Aorta (tissue), 5 donors: ENCODE measurements at regions not wholly inside any gene's neighbourhood (a gene's known extent, or its start where the extent isn't known, plus 50 kb on each side); places are given as distances from the start of the nearest gene placed in this dataset.

Source experiments
- ATAC-seq: fragments of 200-7000 bp; cut with Tn5 transposase; one replicate; pipeline ENCODE4 v1.9.1; 2022; ENCODE audit warnings: moderate library complexity; ENCODE audit not compliant: low FRiP score
- DNase-seq, 2 donors: peaks; one replicate each; pipeline ENCODE4 v3.0.0-alpha.2; 2020
- H3K27ac ChIP-seq, 2 donors: one replicate each; pipeline ENCODE4 v1.5.1; 2013; ENCODE audit warnings: low read length in 2 of 2, mild to moderate bottlenecking in 2 of 2, moderate library complexity in 2 of 2, control low read depth in 1 of 2, inconsistent platforms in 1 of 2, low read depth in 1 of 2
- H3K27me3 ChIP-seq, 2 donors: one replicate each; pipeline ENCODE4 v1.6.1; 2013; ENCODE audit warnings: control low read depth in 1 of 2, low read length in 1 of 2, mild to moderate bottlenecking in 1 of 2, moderate library complexity in 1 of 2; ENCODE audit not compliant: insufficient read depth in 2 of 2, control insufficient read depth in 1 of 2
- H3K36me3 ChIP-seq, 2 donors: one replicate each; pipeline ENCODE4 v1.6.1; 2013; ENCODE audit warnings: control low read depth in 1 of 2, low read length in 1 of 2, mild to moderate bottlenecking in 1 of 2; ENCODE audit not compliant: insufficient read depth in 2 of 2, control insufficient read depth in 1 of 2
- H3K4me1 ChIP-seq, 2 donors: one replicate each; pipeline ENCODE4 v1.6.1; 2013; ENCODE audit warnings: low read length in 2 of 2, control low read depth in 1 of 2, mild to moderate bottlenecking in 1 of 2, moderate library complexity in 1 of 2; ENCODE audit not compliant: insufficient read depth in 2 of 2, control insufficient read depth in 1 of 2
- H3K4me3 ChIP-seq, 2 donors: one replicate each; pipeline ENCODE4 v1.5.1; 2013; ENCODE audit warnings: low read length in 2 of 2, control low read depth in 1 of 2, mild to moderate bottlenecking in 1 of 2
- H3K9me3 ChIP-seq: one replicate; pipeline ENCODE4 v1.6.1; 2013; ENCODE audit warnings: mild to moderate bottlenecking, low read length; ENCODE audit not compliant: control insufficient read depth
- WGBS, 2 donors: extraction: QIAGEN DNeasy Blood & Tissue Kit; methylation state at CpG; one replicate each; pipeline ENCODE4 v1.1.7; 2013; 5-methylcytosine and 5-hydroxymethylcytosine counted together
- intact Hi-C, 2 donors: fragments of 100-400 bp; cut with DNase I; formaldehyde crosslinking; loops; one replicate each; pipeline versions ENCODE4 v1.14.2 to v1.15.0; 2022
- donor health status: healthy with polysubstance abuse.
- donor health status: Bipolar disorder and iron deficiency.
- donor health status: DM: no; HTN: no; CAD: no.
- donor health status: DM: no; HTN: no; CAD: no.
- donor health status: DM: yes; HTN: yes; CAD: no.

- Histone ChIP-seq H3K27ac (no peak overlapping the region), H3K4me3 (no peak overlapping the region), H3K36me3 (no peaks in the 10 kb centered on the region), H3K27me3 (no peaks in the 10 kb centered on the region), H3K4me1 (no peaks in the 10 kb centered on the region), H3K9me3 (no peaks in the 10 kb centered on the region)
- no peak for ATAC-seq
- intact Hi-C loops = no loop called here
- DNase-seq = no peak
Measured at GRCh38 chr6:55968926-55969325, 93.5 kb upstream of the BMP5 start.

DNA sequence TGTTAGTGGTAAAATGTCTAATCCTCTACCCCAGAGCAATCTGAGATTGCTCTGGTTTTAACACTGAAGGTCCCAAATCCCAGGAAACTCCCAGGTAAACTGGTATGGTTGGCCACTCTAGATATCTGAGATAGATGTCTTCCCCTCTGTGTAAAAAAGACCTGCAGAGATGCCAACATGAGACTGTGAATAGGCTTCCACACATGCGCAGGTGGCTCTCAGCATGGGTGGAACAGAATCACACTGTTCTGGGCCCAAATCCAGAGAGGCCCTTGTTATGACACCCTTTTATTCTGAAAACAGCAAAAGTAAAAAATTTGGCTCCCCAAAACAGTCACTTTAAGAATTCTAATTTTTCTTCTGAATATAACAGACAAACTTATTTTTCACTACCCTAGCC, 88.7 kb upstream of the BMP5 start:
- Histone ChIP-seq H3K27ac (no peak overlapping the region), H3K27me3 (no peaks in the 10 kb centered on the region), H3K9me3 (no peaks in the 10 kb centered on the region), H3K4me1 (no peaks in the 10 kb centered on the region), H3K36me3 (no peaks in the 10 kb centered on the region), H3K4me3 (no peak overlapping the region)
- intact Hi-C loops = no loop called here
- 92 to 93% methylated on average over 1 of the region's 1 CpG for WGBS, 2 donors
- no peak for ATAC-seq
- no peak for DNase-seq

DNA sequence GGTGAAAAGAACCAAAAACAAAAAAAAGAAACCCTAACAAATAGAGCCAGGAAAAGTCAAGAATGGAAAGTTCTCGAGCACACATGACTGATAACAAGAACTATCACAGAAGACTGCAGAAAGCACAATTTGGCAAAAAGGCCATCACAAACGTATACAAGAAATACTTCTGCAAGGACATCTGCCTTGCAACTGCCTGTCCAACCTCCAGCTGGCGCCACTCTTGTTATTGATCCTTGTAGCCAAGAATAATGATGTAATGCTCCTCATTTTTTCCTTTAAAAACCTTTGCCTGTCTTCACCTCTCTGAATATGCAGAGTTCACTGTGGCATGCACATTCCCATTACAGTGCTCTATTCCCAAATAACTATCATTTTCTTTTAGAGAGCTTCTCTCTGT, 87.9 kb upstream of the BMP5 start:
- Histone ChIP-seq H3K9me3 (no peaks in the 10 kb centered on the region), H3K4me3 (no peak overlapping the region), H3K27me3 (no peaks in the 10 kb centered on the region), H3K27ac (no peak overlapping the region), H3K4me1 (no peaks in the 10 kb centered on the region), H3K36me3 (no peaks in the 10 kb centered on the region)
- DNase-seq = no peak
- intact Hi-C loops = no loop called here
- 12 to 15% methylated on average over 3 of the region's 3 CpGs for whole genome bisulfite sequencing, 2 donors
- ATAC-seq = no peak

DNA sequence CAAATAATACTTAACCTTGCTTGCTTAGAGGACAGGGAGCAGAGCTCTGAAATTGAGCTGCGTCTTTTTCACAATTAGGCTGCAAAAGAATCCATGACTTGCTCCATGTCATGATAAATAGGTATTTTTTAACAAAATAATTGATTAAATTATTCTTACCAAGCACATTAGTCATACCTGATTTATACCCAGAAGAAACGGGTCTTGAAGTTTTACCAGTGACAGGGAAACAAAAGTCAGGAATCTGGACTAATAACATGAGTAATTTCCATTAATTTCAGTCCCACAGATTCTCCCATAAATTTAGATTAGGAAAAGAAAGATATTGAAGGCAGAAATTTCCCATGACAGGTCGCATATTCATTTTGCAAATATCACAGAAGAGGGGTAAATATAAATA, 85.0 kb upstream of the BMP5 start:
- WGBS, 2 donors = 62 to 79% methylated on average over 3 of the region's 3 CpGs
- no peak for DNase-seq

GRCh38 chr6:55958790-55959189, 83.4 kb upstream of the BMP5 start:
- intact Hi-C loops = loop anchor here in 1 of 2 donors (10.0 kb wide), 1 partner anchor 514 kb away; no protein-coding TSS in a partner anchor
- no peaks in the 10 kb centered on the region for H3K27me3 ChIP-seq
- H3K4me1 ChIP-seq = no peaks in the 10 kb centered on the region
- no peak for ATAC-seq
- H3K27ac ChIP-seq = no peak overlapping the region
- no peaks in the 10 kb centered on the region for H3K9me3 ChIP-seq
- 93 to 94% methylated on average over 1 of the region's 1 CpG for WGBS, 2 donors
- H3K4me3 ChIP-seq = no peak overlapping the region
- no peak for DNase-seq
- no peaks in the 10 kb centered on the region for H3K36me3 ChIP-seq

More for the DNA sequence above, 85.0 kb upstream of the BMP5 start:
- H3K4me1 ChIP-seq = no peaks in the 10 kb centered on the region
- H3K9me3 ChIP-seq = no peaks in the 10 kb centered on the region
- intact Hi-C loops = no loop called here
- no peak for ATAC-seq
- no peaks in the 10 kb centered on the region for H3K36me3 ChIP-seq
- no peaks in the 10 kb centered on the region for H3K27me3 ChIP-seq
- H3K4me3 ChIP-seq = no peak overlapping the region
- no peak overlapping the region for H3K27ac ChIP-seq

GRCh38 chr6:55957961-55958422, 82.6 kb upstream of the BMP5 start:
- H3K27ac ChIP-seq = no peak overlapping the region
- no peaks in the 10 kb centered on the region for H3K27me3 ChIP-seq
- H3K36me3 ChIP-seq = no peaks in the 10 kb centered on the region
- H3K4me1 ChIP-seq = no peaks in the 10 kb centered on the region
- ATAC-seq (no peak), DNase-seq (no peak)
- H3K4me3 ChIP-seq = no peak overlapping the region
- H3K9me3 ChIP-seq = no peaks in the 10 kb centered on the region
- WGBS, 2 donors = 55 to 60% methylated on average over 2 of the region's 2 CpGs
- intact Hi-C loops = loop anchor here in 1 of 2 donors (10.0 kb wide), 1 partner anchor 513 kb away; no protein-coding TSS in a partner anchor

DNA sequence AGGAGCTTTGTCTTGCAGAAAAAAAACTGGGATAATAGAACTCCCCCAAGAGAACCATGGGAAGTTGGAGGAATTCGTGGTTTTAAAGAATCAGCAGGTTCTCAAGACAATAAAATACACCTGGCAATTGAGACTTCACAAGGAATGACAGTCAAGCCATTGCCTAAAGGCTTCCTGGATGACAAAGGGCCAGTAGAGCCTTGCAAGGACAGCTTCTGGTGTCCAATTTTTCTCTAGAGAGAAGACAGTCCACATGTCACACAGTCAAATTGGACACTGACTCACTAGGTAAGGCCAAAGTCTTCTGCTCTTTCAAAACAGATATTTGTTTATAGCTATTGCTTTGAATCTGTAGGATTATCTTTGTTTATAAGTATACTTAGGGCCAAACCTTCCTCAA, 80.3 kb upstream of the BMP5 start:
- Histone ChIP-seq H3K27me3 (no peaks in the 10 kb centered on the region), H3K4me1 (no peaks in the 10 kb centered on the region), H3K4me3 (no peak overlapping the region), H3K27ac (no peak overlapping the region), H3K9me3 (no peaks in the 10 kb centered on the region), H3K36me3 (no peaks in the 10 kb centered on the region)
- intact Hi-C loops = loop anchor here in 1 of 2 donors (10.0 kb wide), 1 partner anchor 511 kb away; no protein-coding TSS in a partner anchor
- WGBS, 2 donors = 72 to 80% methylated on average over 1 of the region's 1 CpG
- ATAC-seq (no peak), DNase-seq (no peak)

DNA sequence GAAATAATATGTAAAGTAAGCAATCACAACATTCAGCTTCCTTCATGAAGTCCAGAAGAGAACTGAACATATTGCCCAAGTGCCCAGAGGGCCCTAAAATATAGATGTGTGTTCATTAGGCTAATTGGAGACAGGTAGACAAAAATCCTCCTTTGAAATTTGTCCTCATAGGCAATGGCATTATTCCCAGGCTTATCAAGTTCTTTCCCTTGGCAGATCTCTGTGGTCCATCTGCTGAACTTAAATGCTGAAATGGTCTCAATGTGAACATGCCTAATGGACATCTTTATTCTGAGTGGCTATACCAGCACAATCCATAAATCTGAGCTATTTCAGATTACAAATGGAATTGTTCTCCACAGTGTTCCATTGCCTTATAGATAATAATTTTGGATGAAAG, 79.0 kb upstream of the BMP5 start:
- intact Hi-C loops = loop anchor here in 1 of 2 donors (10.0 kb wide), 1 partner anchor 510 kb away; no protein-coding TSS in a partner anchor
- ATAC-seq = no peak
- no peaks in the 10 kb centered on the region for H3K36me3 ChIP-seq
- no peak for DNase-seq
- no peaks in the 10 kb centered on the region for H3K9me3 ChIP-seq
- H3K4me1 ChIP-seq = no peaks in the 10 kb centered on the region
- no peak overlapping the region for H3K4me3 ChIP-seq
- H3K27me3 ChIP-seq = no peaks in the 10 kb centered on the region
- no peak overlapping the region for H3K27ac ChIP-seq

DNA sequence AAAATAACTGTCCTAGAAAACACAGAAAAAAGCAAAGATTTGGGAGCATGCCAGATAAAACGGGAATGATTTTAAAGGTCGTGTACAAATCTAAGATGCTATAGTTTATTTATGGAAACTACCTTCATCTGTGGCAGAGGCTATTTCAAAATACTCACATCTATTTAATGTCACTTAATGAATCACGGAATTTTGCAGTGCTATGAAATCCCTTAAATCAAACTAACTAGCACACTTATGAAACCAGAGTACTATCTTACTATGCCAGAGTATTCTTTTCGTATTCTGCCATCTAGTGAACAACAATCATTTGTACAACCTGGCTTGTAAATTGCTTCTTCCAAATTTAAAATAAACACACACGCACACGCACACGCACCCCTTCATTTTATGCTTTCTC, 77.9 kb upstream of the BMP5 start:
- Histone ChIP-seq H3K27me3 (no peaks in the 10 kb centered on the region), H3K4me1 (no peaks in the 10 kb centered on the region), H3K27ac (no peak overlapping the region), H3K4me3 (no peak overlapping the region), H3K9me3 (no peaks in the 10 kb centered on the region), H3K36me3 (no peaks in the 10 kb centered on the region)
- DNase-seq = no peak
- ATAC-seq = peak; percentile 50
- intact Hi-C loops = loop anchor here in 1 of 2 donors (10.0 kb wide), 1 partner anchor 509 kb away; no protein-coding TSS in a partner anchor
- 15 to 17% methylated on average over 7 of the region's 7 CpGs for WGBS, 2 donors
